ENCODE measurements at regions not wholly inside any gene's neighbourhood (a gene's known extent, or its start where the extent isn't known, plus 50 kb on each side); places are given as distances from the start of the nearest gene placed in this dataset.
A peak's percentile ranks its signal among the peaks of the same experiment; 100 is the strongest.
"Not testable (repeated sequence)": the region's sequence is repeated elsewhere in the genome, so short reads cannot be mapped to it uniquely, and the experiment has no call there.

GRCh38 chr3:27630885-27631284, 91.2 kb downstream of the EOMES start:
- ATAC-seq, result no peak

GRCh38 chr3:27629366-27629765, 92.8 kb downstream of the EOMES start:
- ATAC-seq, result no peak

More at GRCh38 chr3:27630885-27631284, 91.2 kb downstream of the EOMES start:
- DNase-seq (ENCODE audit: low spot score), result no peak

DNA sequence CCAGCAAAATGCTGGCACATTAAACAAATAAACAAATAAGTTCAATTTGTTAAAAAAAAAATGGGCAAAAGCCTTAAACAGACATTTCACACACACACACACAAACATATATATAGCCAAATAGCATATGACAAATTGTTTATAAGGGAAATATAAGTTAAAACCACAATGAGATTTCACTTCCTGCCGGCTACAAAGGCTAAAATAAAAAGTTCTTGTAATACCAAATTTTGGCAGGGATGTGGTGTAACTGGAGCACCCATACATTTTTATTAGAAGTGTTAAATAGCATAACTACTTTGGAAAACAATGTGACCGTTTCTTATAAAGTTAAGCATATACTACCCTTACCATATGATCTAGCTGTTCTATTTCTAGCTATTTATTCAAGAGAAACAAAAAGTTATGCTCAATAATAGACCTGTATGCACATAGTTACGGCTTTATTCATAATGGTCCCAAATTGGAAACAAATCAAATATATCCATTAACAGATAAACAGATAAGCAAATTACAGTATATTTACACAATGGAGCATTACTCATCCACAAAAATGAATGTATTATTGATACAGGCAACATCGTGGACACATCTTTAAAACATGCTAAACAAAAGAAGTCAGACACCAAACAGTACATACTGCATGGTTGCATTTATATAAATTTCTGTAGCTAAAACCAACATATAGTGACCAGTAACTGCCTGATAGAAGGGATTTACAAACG, 93.9 kb downstream of the EOMES start:
- no peak for DNase-seq (ENCODE audit: low spot score)
- ATAC-seq, result no peak

More at GRCh38 chr3:27629366-27629765, 92.8 kb downstream of the EOMES start:
- no peak for DNase-seq (ENCODE audit: low spot score)

DNA sequence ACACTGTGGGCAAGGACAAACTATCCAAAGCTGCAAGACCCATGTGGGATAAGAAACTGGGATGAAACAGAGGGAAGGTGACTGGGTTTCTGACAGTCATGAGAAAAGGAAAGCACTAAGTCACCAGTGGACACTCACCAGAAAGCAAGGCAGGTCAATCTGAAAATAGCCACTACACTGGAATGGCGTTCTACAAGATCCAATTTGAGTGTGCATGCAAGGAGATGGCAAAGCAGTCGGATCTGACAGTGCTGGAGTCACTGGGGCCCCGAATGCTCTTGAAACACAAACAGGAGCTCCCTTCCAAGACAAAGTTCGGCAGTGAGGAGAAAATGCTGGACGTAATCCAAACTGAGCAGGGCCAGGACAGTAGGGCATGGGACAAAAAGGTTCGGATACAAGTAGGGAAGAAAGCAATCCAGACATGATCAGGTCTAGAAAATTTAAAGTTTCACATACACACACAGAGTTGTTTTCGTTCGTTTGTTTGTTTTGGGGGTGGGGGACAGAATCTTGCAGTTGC, 95.5 kb downstream of the EOMES start:
- DNase-seq (ENCODE audit: low spot score) (no peak), ATAC-seq (peak; percentile 53)

GRCh38 chr3:27625864-27626263, 96.3 kb downstream of the EOMES start:
- ATAC-seq, result no peak
- DNase-seq (ENCODE audit: low spot score), result no peak

DNA sequence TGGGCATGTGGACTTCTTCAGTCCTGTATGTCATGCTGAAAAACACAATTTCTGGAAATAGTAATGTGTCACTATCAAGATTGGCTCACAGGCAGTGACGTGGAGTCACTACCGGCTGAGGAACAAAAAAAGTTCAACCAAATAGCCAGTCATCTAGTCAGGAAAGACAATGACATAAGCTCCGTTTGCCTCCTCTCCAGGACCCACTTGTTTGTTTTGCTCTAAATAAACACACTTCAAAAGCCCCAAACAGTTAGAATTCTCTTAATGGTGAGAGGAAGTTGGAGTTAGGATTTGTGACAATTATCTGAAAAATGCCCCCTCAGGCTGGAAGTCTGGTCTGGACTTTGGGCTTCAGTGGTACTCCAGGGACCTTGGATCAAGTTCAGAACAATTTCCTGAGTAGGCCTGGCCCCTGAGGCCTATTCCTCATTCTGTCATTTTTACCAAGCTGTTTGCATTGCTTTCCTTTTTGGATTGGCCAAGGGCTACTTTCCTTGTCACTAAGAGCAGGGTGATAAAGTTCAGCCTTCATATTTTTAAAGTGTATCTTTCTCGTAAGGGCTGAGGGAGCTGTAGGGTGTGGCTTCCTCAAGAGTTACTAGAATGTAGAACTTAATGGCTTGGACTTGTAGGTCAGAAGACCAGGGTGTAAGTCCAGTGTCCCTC, 98.9 kb downstream of the EOMES start:
- DNase-seq (ENCODE audit: low spot score) (no peak), ATAC-seq (no peak)

DNA sequence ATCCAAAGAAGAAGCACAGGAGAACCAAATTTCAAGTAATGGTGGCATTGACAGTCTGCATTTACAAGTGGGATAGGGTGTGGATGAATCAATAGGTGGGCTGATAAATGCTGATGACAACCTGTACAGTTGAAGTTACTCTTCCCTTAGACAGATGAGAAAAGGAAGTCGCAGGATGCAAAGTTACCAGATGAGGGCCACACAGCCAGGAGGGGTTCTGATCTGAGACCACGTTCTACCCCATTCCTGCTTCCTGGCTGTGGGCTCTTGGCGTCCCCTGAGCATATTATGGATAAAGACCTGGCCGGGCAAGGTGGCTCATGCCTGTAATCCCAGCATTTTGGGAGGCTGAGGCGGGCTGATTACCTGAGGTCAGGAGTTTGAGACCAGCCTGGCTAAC, 104.6 kb downstream of the EOMES start:
- DNase-seq (ENCODE audit: low spot score), result no peak

DNA sequence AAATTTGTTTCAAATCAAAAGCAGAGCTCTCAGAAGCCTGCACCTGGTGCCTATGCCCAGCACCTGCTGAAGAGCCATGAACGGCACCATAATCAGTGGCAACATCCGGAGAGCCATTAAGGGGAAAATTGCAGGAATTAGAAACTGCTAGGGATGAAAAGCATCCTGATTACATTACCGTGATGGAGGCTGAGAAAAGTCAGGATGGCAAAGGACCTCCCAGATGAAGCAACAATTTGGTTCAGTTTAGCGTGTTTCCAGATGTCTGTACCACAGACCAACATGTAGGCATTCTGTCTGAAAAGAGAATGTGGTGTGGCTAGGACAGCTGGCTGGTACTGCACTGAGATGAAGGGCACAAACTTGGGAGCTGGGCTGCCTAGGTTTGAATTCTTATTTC, 106.1 kb downstream of the EOMES start:
- no peak for ATAC-seq

More for the DNA sequence above, 104.6 kb downstream of the EOMES start:
- no peak for ATAC-seq

DNA sequence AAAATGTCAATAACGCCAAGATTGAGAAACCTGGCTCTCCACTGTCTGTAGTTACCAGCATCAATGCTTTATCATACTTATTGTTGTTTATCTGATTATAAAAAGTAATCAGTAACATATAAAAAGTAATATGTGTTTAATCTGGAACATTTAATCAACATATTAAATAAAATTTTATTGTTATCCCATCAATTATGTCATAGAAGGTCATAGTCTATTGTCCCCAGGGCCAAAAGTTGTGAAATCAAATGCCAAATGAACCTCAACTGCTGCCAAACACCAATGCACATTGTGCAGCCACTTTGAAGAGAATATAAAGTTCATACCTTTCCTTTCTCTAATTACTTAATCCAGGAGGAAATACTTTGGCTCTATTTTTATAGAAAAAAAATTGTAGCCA, 106.6 kb downstream of the EOMES start:
- no peak for DNase-seq (ENCODE audit: low spot score)
- ATAC-seq, result no peak

More for the DNA sequence above, 106.1 kb downstream of the EOMES start:
- no peak for DNase-seq (ENCODE audit: low spot score)

GRCh38 chr3:27614592-27614991, 107.5 kb downstream of the EOMES start:
- ATAC-seq (no peak), DNase-seq (ENCODE audit: low spot score) (no peak)

GRCh38 chr3:27613846-27614500, 108.2 kb downstream of the EOMES start:
- no peak for ATAC-seq
- DNase-seq (ENCODE audit: low spot score), result no peak

DNA sequence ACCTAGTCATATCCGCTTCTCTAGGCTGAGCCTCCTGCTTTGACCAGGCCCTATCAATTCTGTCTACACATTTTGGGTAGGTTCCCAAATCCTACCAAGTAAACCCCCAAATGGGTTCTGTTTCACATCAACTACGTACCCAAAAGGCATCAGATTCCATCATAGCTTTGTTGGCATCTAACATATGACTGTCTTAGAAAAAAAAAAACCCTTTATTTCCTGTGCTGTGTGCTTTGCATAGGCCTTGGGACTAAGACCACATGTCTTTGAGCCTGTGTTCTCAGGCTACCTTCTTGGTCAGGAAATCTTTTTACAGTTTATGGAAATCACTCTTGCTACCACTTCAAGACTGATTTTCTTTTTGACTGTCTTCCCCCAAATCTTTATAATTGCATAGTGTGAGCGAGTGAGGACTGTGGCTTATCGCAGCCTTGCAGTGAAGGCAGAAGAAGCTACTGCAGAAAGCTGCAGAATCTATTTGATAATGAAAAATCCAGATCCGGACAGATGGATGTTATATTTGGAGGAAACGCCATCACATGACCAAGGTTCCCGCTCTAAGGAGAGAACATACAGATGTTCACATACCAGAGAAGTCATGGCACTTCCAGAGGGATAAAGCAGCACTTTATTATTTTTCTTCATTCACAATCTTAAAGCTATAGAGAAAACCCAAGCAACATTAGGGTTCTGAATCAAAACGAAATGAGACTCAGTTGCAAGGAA, 111.2 kb downstream of the EOMES start:
- no peak for ATAC-seq
- no peak for DNase-seq (ENCODE audit: low spot score)

DNA sequence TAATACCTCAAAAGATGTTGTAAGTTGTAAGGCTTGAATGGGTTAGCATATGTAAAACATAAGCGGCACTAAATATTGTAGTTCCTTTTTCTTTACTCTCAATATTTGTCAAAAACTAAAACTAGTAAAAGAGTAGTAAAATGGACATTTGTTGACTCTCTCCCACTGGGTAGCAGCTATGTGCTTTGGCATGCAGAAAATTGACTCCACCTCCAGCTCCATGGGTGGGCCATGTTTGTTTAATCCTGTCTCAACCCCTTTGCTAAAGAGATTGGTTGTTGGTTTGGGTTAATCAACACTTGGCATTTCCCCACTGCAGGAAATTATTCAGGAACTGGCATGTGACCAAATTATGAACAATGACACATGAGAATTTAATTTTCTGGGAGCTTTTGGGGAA, 114.8 kb downstream of the EOMES start:
- DNase-seq (ENCODE audit: low spot score) (no peak), ATAC-seq (no peak)

DNA sequence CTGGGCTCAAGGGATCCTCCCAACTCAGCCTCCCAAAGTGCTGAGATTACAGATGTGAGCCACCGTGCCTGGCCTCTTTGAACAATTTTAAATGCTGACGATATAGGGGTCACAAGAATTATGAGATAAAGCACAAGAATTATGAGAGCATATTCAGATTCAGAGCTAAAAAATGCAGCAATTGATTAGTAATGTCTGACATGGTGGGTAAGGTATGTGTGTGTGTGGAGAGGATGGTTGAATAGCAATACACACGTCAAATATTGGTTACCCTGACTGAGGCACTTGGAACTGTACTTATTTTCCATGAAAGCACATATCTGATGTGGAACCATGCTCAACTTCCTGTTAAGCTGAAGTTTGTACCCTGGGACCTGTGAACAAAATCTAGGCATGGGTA, 115.6 kb downstream of the EOMES start:
- DNase-seq (ENCODE audit: low spot score) (no peak), ATAC-seq (no peak)

DNA sequence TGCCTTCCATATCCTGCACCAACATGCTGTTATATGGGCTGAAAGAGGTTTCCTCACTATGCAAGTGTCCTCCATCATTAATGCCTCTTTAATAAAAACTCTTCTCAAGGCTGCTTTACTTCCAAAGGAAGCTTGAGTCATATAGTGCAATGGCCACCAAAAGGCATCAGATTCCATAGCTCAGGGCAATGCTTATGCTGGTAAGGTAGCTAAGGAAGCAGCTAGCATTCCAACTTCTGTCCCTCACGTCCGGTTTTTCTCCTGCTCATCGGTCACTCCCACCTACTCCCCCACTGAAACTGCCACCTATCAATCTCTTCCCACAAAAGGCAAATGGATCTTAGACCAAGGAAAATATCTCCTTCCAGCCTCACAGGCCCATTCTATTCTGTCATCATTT, 117.1 kb upstream of the SLC4A7 start:
- DNase-seq (ENCODE audit: low spot score); ATAC-seq: not testable (repeated sequence)

DNA sequence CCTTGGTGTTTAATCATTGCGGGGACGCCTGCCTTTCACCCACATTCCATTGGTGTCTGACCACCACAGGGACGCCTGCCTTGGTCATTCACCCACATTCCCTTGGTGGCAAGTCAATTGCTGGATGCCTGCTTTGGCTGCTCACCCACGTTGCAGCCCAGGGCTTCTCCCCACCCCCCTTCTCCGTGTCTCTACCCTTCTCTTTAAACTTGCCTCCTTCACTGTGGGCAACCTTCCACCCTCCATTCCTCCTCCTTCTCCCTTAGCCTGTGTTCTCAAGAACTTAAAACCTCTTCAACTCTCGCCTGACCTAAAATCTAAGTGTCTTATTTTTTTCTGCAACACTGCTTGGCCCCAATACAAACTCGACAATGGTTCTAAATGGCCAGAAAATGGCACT, 115.6 kb upstream of the SLC4A7 start:
- not testable (repeated sequence) for DNase-seq (ENCODE audit: low spot score); ATAC-seq

DNA sequence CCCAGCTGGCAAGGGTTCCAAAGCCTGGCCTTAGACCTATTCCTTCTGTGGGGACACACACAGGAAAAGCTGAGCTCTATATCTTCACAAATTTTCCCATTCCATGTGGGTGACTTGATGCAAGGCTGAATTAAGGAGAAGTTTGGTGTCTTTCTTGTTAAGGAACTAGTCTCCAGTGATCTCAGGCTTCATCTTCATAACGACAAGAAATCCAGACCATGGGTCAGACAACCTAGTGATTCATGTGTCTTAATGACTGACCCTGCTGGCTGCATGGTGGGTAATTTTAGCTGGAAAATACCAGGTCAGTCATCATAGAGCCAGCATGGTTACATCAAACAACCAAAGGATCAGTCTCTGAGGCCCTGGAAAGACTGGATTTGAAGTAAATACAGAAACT, 112.7 kb upstream of the SLC4A7 start:
- DNase-seq (ENCODE audit: low spot score) (no peak), ATAC-seq (no peak)

GRCh38 chr3:27596334-27596841, 112.2 kb upstream of the SLC4A7 start:
- ATAC-seq (no peak), DNase-seq (ENCODE audit: low spot score) (no peak)

DNA sequence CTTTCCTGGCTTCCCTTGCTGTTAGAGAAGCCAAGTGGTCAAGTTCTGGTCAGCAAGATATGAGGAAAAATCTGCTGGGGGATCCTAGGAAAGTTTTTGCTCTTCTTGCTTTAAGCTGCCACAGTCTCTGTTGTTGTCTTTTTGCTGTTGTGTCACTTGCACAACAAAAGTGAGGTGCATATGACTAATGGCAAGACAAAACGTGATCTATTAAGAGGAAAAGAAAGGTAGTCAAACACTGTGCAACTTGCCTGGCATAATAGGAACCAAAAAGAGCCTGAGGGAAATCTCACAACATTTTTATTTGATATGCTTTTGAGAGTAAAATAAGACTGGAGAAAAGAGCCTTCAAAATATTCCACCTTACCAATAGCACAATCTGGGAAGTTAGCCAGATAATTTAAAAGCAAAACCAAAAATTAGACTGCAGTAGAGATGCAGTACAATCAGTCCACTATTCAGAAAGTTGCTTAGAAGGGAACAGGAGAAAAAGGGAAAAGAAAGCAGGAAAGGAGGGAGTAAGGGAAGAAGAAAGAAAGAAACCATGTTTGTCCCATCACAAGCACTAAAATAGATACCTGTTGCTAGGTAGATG, 110.0 kb upstream of the SLC4A7 start:
- DNase-seq (ENCODE audit: low spot score) (no peak), ATAC-seq (no peak)

DNA sequence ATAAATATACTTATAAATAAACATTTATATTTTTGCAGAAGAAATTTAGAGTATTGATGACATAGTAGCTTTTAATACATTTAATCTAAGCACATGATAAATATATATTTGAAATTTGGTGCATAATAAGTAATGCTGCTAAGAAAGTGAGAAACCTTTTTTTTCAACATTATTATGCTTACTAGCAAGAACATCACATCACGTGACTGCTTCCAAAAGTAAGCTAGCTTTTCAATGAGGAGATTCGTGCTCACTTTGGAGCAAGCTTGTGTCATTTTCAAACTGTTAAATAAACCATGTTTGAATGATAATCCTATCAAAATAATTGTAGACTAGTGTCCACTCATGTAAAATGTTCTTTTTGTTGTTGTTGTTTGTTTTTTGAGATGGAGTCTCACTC, 109.0 kb upstream of the SLC4A7 start:
- no peak for DNase-seq (ENCODE audit: low spot score)
- ATAC-seq, result no peak

Measured in left lobe of liver (tissue), 2 donors.